ENCODE measurements at regions not wholly inside any gene's neighbourhood (a gene's known extent, or its start where the extent isn't known, plus 50 kb on each side); places are given as distances from the start of the nearest gene placed in this dataset.

DNA sequence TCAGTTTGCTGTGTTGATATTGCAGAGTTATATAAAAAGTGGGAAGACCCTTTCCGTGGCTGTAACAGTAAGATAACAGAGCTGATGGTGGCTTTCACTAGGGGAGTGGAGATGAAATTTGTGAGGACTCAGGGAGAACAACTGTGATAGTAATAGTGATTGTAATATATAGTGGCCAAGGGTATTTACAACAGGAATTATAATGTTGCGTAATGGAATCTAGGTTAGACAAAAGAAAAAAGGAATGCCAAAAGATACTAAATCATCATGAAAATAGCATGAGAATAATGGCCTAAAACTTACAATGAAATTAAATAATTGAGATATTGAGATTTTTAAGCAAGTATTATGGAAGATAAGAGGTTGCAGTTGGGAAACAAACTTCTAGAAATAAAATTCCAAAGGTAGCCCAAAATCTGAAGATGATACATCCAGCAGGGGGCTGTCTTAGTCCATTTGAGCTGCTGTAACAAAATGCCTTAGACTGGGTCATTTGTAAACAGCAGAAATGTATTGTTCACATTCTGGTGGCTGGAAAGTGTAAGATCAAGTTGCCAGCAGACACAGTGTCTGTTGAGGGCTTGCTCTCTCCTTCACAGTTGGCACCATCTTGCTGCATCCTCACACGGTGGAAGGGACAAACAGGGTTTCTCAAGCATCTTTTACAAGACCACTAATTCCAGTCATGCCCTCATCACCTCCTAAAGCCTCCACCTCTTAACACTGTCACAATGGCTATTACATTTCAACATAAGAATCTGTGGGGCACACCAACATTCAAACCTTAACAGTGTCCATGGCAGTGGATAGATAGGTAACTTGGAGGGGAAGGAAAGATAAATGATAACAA lies 711.2 kb downstream of the MRPL39 start:
- H3K9ac ChIP-seq (ENCODE audit: low read depth, low read length, poor library complexity, severe bottlenecking): no peak overlapping the region
- H3K36me3 ChIP-seq (ENCODE audit: insufficient read depth, low read length): no peaks in the 10 kb centered on the region
- no peak overlapping the region for H2AFZ ChIP-seq (ENCODE audit: low read length)
- no peaks in the 10 kb centered on the region for H3F3A ChIP-seq (ENCODE audit: low read depth)
- H3K4me1 ChIP-seq (ENCODE audit: insufficient read depth, low read length, poor library complexity, severe bottlenecking): no peaks in the 10 kb centered on the region
- TF ChIP-seq EZH2phosphoT487 (IDR thresholded peaks at IDR 0.05; ENCODE audit: borderline replicate concordance): no peak
- TF ChIP-seq, protein P1, sequence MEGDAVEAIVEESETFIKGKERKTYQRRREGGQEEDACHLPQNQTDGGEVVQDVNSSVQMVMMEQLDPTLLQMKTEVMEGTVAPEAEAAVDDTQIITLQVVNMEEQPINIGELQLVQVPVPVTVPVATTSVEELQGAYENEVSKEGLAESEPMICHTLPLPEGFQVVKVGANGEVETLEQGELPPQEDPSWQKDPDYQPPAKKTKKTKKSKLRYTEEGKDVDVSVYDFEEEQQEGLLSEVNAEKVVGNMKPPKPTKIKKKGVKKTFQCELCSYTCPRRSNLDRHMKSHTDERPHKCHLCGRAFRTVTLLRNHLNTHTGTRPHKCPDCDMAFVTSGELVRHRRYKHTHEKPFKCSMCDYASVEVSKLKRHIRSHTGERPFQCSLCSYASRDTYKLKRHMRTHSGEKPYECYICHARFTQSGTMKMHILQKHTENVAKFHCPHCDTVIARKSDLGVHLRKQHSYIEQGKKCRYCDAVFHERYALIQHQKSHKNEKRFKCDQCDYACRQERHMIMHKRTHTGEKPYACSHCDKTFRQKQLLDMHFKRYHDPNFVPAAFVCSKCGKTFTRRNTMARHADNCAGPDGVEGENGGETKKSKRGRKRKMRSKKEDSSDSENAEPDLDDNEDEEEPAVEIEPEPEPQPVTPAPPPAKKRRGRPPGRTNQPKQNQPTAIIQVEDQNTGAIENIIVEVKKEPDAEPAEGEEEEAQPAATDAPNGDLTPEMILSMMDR (conservative IDR thresholded peaks at IDR 0.05; ENCODE audit: low read length): peak; percentile 48
- H3K9me2 ChIP-seq (replicated peaks; ENCODE audit: low read depth, low read length): no peaks in the 10 kb centered on the region
- H4K20me1 ChIP-seq (ENCODE audit: insufficient read depth, low read length, poor library complexity, severe bottlenecking): no peaks in the 10 kb centered on the region
- no peak overlapping the region for H3K4me2 ChIP-seq (ENCODE audit: low read depth, low read length, poor library complexity, severe bottlenecking)
- H3K9me3 ChIP-seq (ENCODE audit: insufficient read depth, low read depth, low read length): no peaks in the 10 kb centered on the region
- no peak overlapping the region for H3K4me3 ChIP-seq (ENCODE audit: low read length, poor library complexity, severe bottlenecking)
- H3K79me2 ChIP-seq (ENCODE audit: insufficient read depth, low read length): no peaks in the 10 kb centered on the region
- no peaks in the 10 kb centered on the region for H3K27me3 ChIP-seq (ENCODE audit: insufficient read depth, low read length, poor library complexity, severe bottlenecking)

DNA sequence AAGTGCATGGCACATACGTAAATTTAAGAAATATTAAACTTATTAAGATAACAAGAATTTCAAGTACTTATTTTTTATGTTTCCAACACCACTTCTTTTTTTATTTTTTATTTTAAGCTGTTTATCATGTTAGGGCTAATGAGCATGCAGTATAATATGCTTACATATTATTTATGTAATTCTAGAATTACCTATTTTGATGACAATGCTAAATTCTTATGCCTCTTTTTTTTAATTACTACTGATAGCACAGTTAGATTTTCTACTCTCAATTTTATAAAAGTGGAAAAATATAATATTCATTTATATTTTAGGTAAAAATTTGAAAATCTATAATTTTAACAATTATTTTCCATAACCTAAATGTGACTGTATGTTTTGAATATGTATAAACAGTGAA lies 713.0 kb downstream of the MRPL39 start:
- no peaks in the 10 kb centered on the region for H3K79me2 ChIP-seq (ENCODE audit: insufficient read depth, low read length)
- H2AFZ ChIP-seq (ENCODE audit: low read length): no peak overlapping the region
- no peak overlapping the region for H3K4me2 ChIP-seq (ENCODE audit: low read depth, low read length, poor library complexity, severe bottlenecking)
- no peaks in the 10 kb centered on the region for H3K4me1 ChIP-seq (ENCODE audit: insufficient read depth, low read length, poor library complexity, severe bottlenecking)
- no peaks in the 10 kb centered on the region for H3F3A ChIP-seq (ENCODE audit: low read depth)
- no peaks in the 10 kb centered on the region for H4K20me1 ChIP-seq (ENCODE audit: insufficient read depth, low read length, poor library complexity, severe bottlenecking)
- TF ChIP-seq, protein P1 (conservative IDR thresholded peaks at IDR 0.05; ENCODE audit: low read length): no peak
- TF ChIP-seq EZH2phosphoT487 (IDR thresholded peaks at IDR 0.05; ENCODE audit: borderline replicate concordance): no peak
- H3K27me3 ChIP-seq (ENCODE audit: insufficient read depth, low read length, poor library complexity, severe bottlenecking): no peaks in the 10 kb centered on the region
- H3K36me3 ChIP-seq (ENCODE audit: insufficient read depth, low read length): no peaks in the 10 kb centered on the region
- H3K9ac ChIP-seq (ENCODE audit: low read depth, low read length, poor library complexity, severe bottlenecking): no peak overlapping the region
- H3K9me3 ChIP-seq (ENCODE audit: insufficient read depth, low read depth, low read length): no peaks in the 10 kb centered on the region
- H3K9me2 ChIP-seq (replicated peaks; ENCODE audit: low read depth, low read length): no peaks in the 10 kb centered on the region
- H3K4me3 ChIP-seq (ENCODE audit: low read length, poor library complexity, severe bottlenecking): no peak overlapping the region

DNA sequence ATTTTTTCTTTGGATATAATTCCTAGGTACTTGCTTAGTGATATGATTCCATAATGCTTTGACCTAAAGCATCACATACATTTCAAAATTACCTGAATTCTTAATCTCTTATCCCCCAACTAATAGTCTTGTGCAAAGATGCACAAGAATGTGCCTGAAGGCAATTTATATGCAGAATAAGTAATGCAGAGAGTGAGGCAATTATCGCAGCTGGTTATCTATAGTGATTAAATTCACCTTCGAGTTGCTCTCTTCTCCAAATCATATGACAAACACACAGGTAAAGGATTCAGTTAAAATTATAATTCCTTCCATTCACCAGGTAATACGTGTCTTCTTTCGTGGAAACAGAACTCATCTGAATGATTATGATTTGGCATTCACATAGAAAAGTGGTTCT lies 717.3 kb downstream of the MRPL39 start:
- no peak overlapping the region for H2AFZ ChIP-seq (ENCODE audit: low read length)
- H3K36me3 ChIP-seq (ENCODE audit: insufficient read depth, low read length): no peaks in the 10 kb centered on the region
- no peak for TF ChIP-seq EZH2phosphoT487 (IDR thresholded peaks at IDR 0.05; ENCODE audit: borderline replicate concordance)
- TF ChIP-seq, protein P1 (conservative IDR thresholded peaks at IDR 0.05; ENCODE audit: low read length): no peak
- no peaks in the 10 kb centered on the region for H3K27me3 ChIP-seq (ENCODE audit: insufficient read depth, low read length, poor library complexity, severe bottlenecking)
- H3K79me2 ChIP-seq (ENCODE audit: insufficient read depth, low read length): no peaks in the 10 kb centered on the region
- H3F3A ChIP-seq (ENCODE audit: low read depth): no peaks in the 10 kb centered on the region
- H3K9ac ChIP-seq (ENCODE audit: low read depth, low read length, poor library complexity, severe bottlenecking): no peak overlapping the region
- no peak overlapping the region for H3K4me3 ChIP-seq (ENCODE audit: low read length, poor library complexity, severe bottlenecking)
- H3K4me1 ChIP-seq (ENCODE audit: insufficient read depth, low read length, poor library complexity, severe bottlenecking): no peaks in the 10 kb centered on the region
- no peak overlapping the region for H3K4me2 ChIP-seq (ENCODE audit: low read depth, low read length, poor library complexity, severe bottlenecking)
- H3K9me2 ChIP-seq (replicated peaks; ENCODE audit: low read depth, low read length): no peaks in the 10 kb centered on the region
- no peaks in the 10 kb centered on the region for H4K20me1 ChIP-seq (ENCODE audit: insufficient read depth, low read length, poor library complexity, severe bottlenecking)
- H3K9me3 ChIP-seq (ENCODE audit: insufficient read depth, low read depth, low read length): no peaks in the 10 kb centered on the region

Data from Loucy (cell line).